ENCODE measurements at regions not wholly inside any gene's neighbourhood (a gene's known extent, or its start where the extent isn't known, plus 50 kb on each side); places are given as distances from the start of the nearest gene placed in this dataset.
A peak's percentile ranks its signal among the peaks of the same experiment; 100 is the strongest.

DNA sequence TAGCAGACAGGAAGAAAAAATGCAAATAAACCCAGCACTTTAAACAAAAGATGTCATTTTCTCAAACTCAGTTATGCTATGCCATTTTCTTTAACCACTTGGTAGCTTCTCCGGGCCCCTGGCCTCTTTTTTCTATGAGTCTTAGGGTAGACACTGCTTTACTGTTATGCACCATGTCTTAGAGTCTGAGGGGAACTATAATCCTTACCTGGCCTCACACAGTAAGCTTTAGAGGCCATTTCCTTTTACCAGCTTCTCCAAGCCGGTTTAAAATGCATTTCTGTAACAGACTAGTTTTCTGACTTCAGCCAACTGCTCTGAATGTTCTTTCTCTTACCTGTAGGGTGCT, 73.7 kb upstream of the EDEM3 start:
- H2AFZ ChIP-seq (ENCODE audit: low read length), result no peak overlapping the region
- H3K27me3 ChIP-seq (ENCODE audit: control insufficient read depth, insufficient read depth, low read length), result no peaks in the 10 kb centered on the region
- no peak for DNase-seq (ENCODE audit: low read depth in 2 of 2)
- peaks cover 4% of the 10 kb centered on the region for H3K4me1 ChIP-seq (ENCODE audit: control insufficient read depth, extremely low read depth, insufficient read depth, low read length)
- H3K9me3 ChIP-seq (ENCODE audit: control insufficient read depth, insufficient read depth, low read depth, low read length), result no peaks in the 10 kb centered on the region
- TF ChIP-seq, protein P1, sequence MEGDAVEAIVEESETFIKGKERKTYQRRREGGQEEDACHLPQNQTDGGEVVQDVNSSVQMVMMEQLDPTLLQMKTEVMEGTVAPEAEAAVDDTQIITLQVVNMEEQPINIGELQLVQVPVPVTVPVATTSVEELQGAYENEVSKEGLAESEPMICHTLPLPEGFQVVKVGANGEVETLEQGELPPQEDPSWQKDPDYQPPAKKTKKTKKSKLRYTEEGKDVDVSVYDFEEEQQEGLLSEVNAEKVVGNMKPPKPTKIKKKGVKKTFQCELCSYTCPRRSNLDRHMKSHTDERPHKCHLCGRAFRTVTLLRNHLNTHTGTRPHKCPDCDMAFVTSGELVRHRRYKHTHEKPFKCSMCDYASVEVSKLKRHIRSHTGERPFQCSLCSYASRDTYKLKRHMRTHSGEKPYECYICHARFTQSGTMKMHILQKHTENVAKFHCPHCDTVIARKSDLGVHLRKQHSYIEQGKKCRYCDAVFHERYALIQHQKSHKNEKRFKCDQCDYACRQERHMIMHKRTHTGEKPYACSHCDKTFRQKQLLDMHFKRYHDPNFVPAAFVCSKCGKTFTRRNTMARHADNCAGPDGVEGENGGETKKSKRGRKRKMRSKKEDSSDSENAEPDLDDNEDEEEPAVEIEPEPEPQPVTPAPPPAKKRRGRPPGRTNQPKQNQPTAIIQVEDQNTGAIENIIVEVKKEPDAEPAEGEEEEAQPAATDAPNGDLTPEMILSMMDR (conservative IDR thresholded peaks at IDR 0.05 in 1 of 2, IDR thresholded peaks at IDR 0.05 in 1 of 2; ENCODE audit: low read depth in 1 of 2, low read length in 2 of 2), result no peak
- TF ChIP-seq EZH2 (IDR thresholded peaks at IDR 0.05; ENCODE audit: low read length, missing control alignments), result no peak
- no peak overlapping the region for H3K4me2 ChIP-seq (ENCODE audit: extremely low read depth, insufficient read depth, low read length)
- no peak overlapping the region for H3K9ac ChIP-seq (ENCODE audit: insufficient read depth, low read length)
- H3K36me3 ChIP-seq (ENCODE audit: control insufficient read depth, insufficient read depth, low read length), result no peaks in the 10 kb centered on the region
- no peak overlapping the region for H3K27ac ChIP-seq (ENCODE audit: insufficient read depth, low read length)
- no peaks in the 10 kb centered on the region for H4K20me1 ChIP-seq (ENCODE audit: control insufficient read depth, extremely low read depth, insufficient read depth, low read length)
- no peaks in the 10 kb centered on the region for H3K79me2 ChIP-seq (ENCODE audit: control insufficient read depth, insufficient read depth, low read length)
- no peak overlapping the region for H3K4me3 ChIP-seq (replicated peaks in 1 of 4; ENCODE audit: control extremely low read depth in 1 of 4, insufficient read depth in 1 of 4, low read depth in 3 of 4, low read length in 4 of 4)

DNA sequence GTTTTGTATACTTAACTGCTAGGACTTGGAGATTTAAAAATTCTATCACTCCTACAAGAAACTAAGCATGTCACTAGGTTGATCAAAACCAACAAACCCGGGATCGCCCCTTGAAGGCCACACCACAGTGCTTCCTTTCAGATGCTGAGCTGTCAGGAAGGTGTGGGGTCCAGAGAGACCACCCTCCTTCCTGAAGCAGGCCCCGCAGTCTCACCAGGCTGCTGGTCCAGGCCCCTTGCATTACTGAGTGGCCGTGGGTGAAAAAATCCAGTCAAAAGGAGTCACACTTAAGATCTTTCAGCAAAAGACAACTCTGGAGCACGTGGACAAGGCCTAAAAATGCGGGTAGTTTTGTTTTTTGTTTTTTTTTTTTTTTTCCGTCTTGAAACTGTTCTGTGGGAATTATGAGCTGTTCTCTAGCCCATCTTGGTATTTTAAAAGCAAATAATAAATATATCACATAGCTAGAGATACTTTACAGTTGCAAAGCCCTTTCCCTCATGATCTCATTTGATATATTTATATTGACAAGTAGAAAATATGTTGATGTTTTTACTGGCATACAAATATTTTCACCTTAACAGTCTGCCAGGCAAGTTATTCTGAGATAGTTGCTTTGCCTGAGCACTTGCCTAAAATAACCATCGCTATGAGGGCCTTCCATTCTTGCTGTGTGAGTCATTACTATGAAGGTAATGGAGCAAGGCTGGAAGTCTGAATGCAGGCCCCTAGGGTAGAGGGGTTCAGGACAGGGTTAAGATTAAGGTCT, 73.1 kb upstream of the EDEM3 start:
- no peak overlapping the region for H3K27ac ChIP-seq (ENCODE audit: insufficient read depth, low read length)
- peak overlapping the region; percentile 8 for H3K4me2 ChIP-seq (ENCODE audit: extremely low read depth, insufficient read depth, low read length)
- no peak for TF ChIP-seq EZH2 (IDR thresholded peaks at IDR 0.05; ENCODE audit: low read length, missing control alignments)
- TF ChIP-seq, protein P1 (conservative IDR thresholded peaks at IDR 0.05 in 1 of 2, IDR thresholded peaks at IDR 0.05 in 1 of 2; ENCODE audit: low read depth in 1 of 2, low read length in 2 of 2), result no peak
- peaks cover 4% of the 10 kb centered on the region for H3K4me1 ChIP-seq (ENCODE audit: control insufficient read depth, extremely low read depth, insufficient read depth, low read length)
- H2AFZ ChIP-seq (ENCODE audit: low read length), result no peak overlapping the region
- H3K36me3 ChIP-seq (ENCODE audit: control insufficient read depth, insufficient read depth, low read length), result no peaks in the 10 kb centered on the region
- H3K9ac ChIP-seq (ENCODE audit: insufficient read depth, low read length), result no peak overlapping the region
- peak; percentile 45 to 88 for DNase-seq (ENCODE audit: low read depth in 2 of 2)
- H3K4me3 ChIP-seq (replicated peaks in 1 of 4; ENCODE audit: control extremely low read depth in 1 of 4, insufficient read depth in 1 of 4, low read depth in 3 of 4, low read length in 4 of 4), result no peak overlapping the region
- no peaks in the 10 kb centered on the region for H3K79me2 ChIP-seq (ENCODE audit: control insufficient read depth, insufficient read depth, low read length)
- no peaks in the 10 kb centered on the region for H3K9me3 ChIP-seq (ENCODE audit: control insufficient read depth, insufficient read depth, low read depth, low read length)
- no peaks in the 10 kb centered on the region for H4K20me1 ChIP-seq (ENCODE audit: control insufficient read depth, extremely low read depth, insufficient read depth, low read length)
- no peaks in the 10 kb centered on the region for H3K27me3 ChIP-seq (ENCODE audit: control insufficient read depth, insufficient read depth, low read length)

DNA sequence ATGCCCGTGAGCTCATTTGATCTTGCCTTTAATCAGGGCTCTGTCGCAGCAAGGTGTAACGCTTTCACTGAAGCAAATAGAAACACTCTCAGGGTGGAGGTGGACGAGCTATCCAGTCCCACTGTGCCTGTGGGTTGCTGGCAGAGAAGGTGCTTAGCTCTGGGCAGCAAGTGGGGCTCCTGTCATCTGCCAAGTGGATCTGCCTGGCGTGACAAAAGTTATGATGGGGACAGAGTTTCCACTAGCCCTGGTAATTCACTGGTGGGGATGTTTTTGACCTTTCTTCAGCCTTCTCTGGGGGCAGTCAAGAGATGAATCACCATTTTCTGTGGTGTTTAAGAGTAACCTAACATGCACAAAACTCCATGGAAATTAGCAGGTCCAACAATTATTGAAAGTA, 71.3 kb upstream of the EDEM3 start:
- no peak overlapping the region for H3K9ac ChIP-seq (ENCODE audit: insufficient read depth, low read length)
- H3K4me2 ChIP-seq (ENCODE audit: extremely low read depth, insufficient read depth, low read length), result no peak overlapping the region
- no peak for DNase-seq (ENCODE audit: low read depth in 2 of 2)
- H3K79me2 ChIP-seq (ENCODE audit: control insufficient read depth, insufficient read depth, low read length), result no peaks in the 10 kb centered on the region
- H4K20me1 ChIP-seq (ENCODE audit: control insufficient read depth, extremely low read depth, insufficient read depth, low read length), result no peaks in the 10 kb centered on the region
- no peak overlapping the region for H2AFZ ChIP-seq (ENCODE audit: low read length)
- peaks cover 4% of the 10 kb centered on the region for H3K4me1 ChIP-seq (ENCODE audit: control insufficient read depth, extremely low read depth, insufficient read depth, low read length)
- no peak for TF ChIP-seq EZH2 (IDR thresholded peaks at IDR 0.05; ENCODE audit: low read length, missing control alignments)
- TF ChIP-seq, protein P1 (conservative IDR thresholded peaks at IDR 0.05 in 1 of 2, IDR thresholded peaks at IDR 0.05 in 1 of 2; ENCODE audit: low read depth in 1 of 2, low read length in 2 of 2), result no peak
- H3K27ac ChIP-seq (ENCODE audit: insufficient read depth, low read length), result no peak overlapping the region
- no peak overlapping the region for H3K4me3 ChIP-seq (replicated peaks in 1 of 4; ENCODE audit: control extremely low read depth in 1 of 4, insufficient read depth in 1 of 4, low read depth in 3 of 4, low read length in 4 of 4)
- H3K27me3 ChIP-seq (ENCODE audit: control insufficient read depth, insufficient read depth, low read length), result no peaks in the 10 kb centered on the region
- H3K9me3 ChIP-seq (ENCODE audit: control insufficient read depth, insufficient read depth, low read depth, low read length), result no peaks in the 10 kb centered on the region
- no peaks in the 10 kb centered on the region for H3K36me3 ChIP-seq (ENCODE audit: control insufficient read depth, insufficient read depth, low read length)

All from fibroblast of lung (primary cell).